ENCODE measurements at regions not wholly inside any gene's neighbourhood (a gene's known extent, or its start where the extent isn't known, plus 50 kb on each side); places are given as distances from the start of the nearest gene placed in this dataset.

DNA sequence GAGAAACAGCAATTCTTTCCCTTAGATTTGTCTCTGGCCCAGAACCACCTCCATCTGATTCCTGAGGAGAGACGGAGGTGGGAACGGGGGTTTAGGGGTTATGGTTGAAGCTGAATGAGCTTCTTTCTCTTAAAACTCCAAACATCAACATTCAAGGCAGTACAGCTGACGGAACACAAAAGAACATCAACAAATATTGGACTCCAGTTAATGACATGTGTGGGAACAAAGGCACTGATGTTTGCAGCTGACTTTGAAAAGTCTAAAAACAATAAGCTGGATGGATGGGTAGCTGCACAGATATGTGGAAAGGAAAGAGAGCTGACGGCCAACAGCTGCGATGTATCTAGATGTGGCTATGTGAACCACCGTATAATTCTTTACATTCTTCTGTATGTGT lies 256.5 kb downstream of the SOD2 start:
- Histone ChIP-seq H3K36me3 (no peaks in the 10 kb centered on the region), H3K27me3 (peaks cover 0 to 15% (median 0%) of the 10 kb centered on the region in 9 donors), H3K27ac (no peak overlapping the region), H3K4me1 (peaks cover 0 to 7% (median 0%) of the 10 kb centered on the region in 12 donors), H3K4me3 (no peak overlapping the region), H3K9me3 (peaks cover 0 to 29% (median 9%) of the 10 kb centered on the region in 12 donors)
- intact Hi-C loops (cut with DNase I), result no loop called here
- DNase-seq, result no peak
- no peak for ATAC-seq
- TF ChIP-seq, protein P1, sequence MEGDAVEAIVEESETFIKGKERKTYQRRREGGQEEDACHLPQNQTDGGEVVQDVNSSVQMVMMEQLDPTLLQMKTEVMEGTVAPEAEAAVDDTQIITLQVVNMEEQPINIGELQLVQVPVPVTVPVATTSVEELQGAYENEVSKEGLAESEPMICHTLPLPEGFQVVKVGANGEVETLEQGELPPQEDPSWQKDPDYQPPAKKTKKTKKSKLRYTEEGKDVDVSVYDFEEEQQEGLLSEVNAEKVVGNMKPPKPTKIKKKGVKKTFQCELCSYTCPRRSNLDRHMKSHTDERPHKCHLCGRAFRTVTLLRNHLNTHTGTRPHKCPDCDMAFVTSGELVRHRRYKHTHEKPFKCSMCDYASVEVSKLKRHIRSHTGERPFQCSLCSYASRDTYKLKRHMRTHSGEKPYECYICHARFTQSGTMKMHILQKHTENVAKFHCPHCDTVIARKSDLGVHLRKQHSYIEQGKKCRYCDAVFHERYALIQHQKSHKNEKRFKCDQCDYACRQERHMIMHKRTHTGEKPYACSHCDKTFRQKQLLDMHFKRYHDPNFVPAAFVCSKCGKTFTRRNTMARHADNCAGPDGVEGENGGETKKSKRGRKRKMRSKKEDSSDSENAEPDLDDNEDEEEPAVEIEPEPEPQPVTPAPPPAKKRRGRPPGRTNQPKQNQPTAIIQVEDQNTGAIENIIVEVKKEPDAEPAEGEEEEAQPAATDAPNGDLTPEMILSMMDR (IDR thresholded peaks at IDR 0.05), result no peak
- no peak for TF ChIP-seq POLR2A (IDR thresholded peaks at IDR 0.05)
- WGBS, 4 donors, result 69 to 79% (median 76%) methylated on average over 6 of the region's 6 CpGs

- H3K27me3 ChIP-seq, result peaks cover 0 to 15% (median 0%) of the 10 kb centered on the region in 9 donors
- DNase-seq, result no peak
- intact Hi-C loops (cut with DNase I), result no loop called here
- peaks cover 0 to 6% (median 0%) of the 10 kb centered on the region in 12 donors for H3K4me1 ChIP-seq
- H3K27ac ChIP-seq, result no peak overlapping the region
- no peak for TF ChIP-seq POLR2A (IDR thresholded peaks at IDR 0.05)
- TF ChIP-seq, protein P1 (IDR thresholded peaks at IDR 0.05), result no peak
- ATAC-seq, result no peak
- no peaks in the 10 kb centered on the region for H3K36me3 ChIP-seq
- no peak overlapping the region for H3K4me3 ChIP-seq
- 83 to 87% (median 86%) methylated on average over 9 of the region's 9 CpGs for WGBS, 4 donors
- peaks cover 0 to 29% (median 9%) of the 10 kb centered on the region in 12 donors for H3K9me3 ChIP-seq
These were observed 257.3 kb downstream of the SOD2 start for GRCh38 chr6:159435701-159436100.

DNA sequence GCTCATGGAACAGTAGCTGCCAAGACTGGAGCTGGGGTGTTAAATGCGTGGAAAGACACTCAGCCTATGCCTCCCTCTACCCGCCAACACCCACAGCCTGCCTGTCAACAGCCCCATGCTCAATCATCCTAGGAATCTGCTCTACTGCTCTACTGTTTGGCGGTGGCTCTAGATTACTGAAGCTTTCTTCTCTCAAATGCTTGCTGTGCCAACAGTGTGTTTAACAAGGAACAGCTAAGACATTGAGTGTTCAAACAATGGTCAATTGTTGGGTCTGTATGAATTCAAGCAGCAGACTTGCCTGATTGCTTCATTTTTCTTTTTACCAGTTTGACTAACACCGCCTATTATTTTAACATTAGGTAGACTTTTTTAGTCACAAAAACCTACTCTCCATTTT lies 258.6 kb downstream of the SOD2 start:
- intact Hi-C loops (cut with DNase I), result no loop called here
- 37 to 55% (median 46%) methylated on average over 4 of the region's 4 CpGs for WGBS, 4 donors
- no peak for ATAC-seq

DNA sequence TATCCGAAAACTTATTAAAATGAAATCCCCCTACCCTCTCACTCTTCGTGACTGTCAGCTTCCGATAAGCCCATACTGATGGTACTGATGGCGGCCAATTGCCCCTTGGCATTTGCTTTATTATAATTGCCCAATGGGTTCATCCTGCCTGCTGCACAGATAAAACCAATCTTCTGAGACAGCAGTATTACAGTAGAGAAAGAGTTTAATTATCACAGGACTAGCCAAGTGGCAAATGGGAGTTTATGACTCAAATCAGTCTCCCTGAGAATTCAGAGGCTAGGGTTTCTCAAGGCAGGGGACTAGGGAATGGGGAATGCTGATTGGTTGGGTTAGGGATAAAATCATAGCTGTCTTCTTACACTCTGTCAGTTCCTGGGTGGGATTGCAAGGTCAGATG lies 259.5 kb downstream of the SOD2 start:
- DNase-seq (no peak), ATAC-seq (no peak)
- no peak overlapping the region for H3K27ac ChIP-seq
- peaks cover 0 to 3% (median 0%) of the 10 kb centered on the region in 12 donors for H3K4me1 ChIP-seq
- no peak overlapping the region for H3K4me3 ChIP-seq
- peaks cover 0 to 29% (median 9%) of the 10 kb centered on the region in 12 donors for H3K9me3 ChIP-seq
- H3K36me3 ChIP-seq, result no peaks in the 10 kb centered on the region
- 90 to 99% (median 94%) methylated on average over 4 of the region's 4 CpGs for WGBS, 4 donors
- TF ChIP-seq POLR2A (IDR thresholded peaks at IDR 0.05), result no peak
- TF ChIP-seq, protein P1 (IDR thresholded peaks at IDR 0.05), result no peak
- H3K27me3 ChIP-seq, result peaks cover 0 to 15% (median 0%) of the 10 kb centered on the region in 9 donors
- intact Hi-C loops (cut with DNase I), result no loop called here

More for the DNA sequence above, 258.6 kb downstream of the SOD2 start:
- H3K27me3 ChIP-seq, result peaks cover 0 to 15% (median 0%) of the 10 kb centered on the region in 9 donors
- peaks cover 0 to 3% (median 0%) of the 10 kb centered on the region in 12 donors for H3K4me1 ChIP-seq
- no peaks in the 10 kb centered on the region for H3K36me3 ChIP-seq
- H3K4me3 ChIP-seq, result no peak overlapping the region
- DNase-seq, result no peak
- H3K27ac ChIP-seq, result no peak overlapping the region
- TF ChIP-seq, protein P1 (IDR thresholded peaks at IDR 0.05), result no peak
- TF ChIP-seq POLR2A (IDR thresholded peaks at IDR 0.05), result no peak
- peaks cover 0 to 29% (median 9%) of the 10 kb centered on the region in 12 donors for H3K9me3 ChIP-seq
